Stimulated activated CD8-positive, alpha-beta memory T cell treated with anti-CD3 and anti-CD28 coated beads, Interleukin-4, amount 100 ng/mL, for 4 hours (primary cell): ENCODE measurements at regions not wholly inside any gene's neighbourhood (a gene's known extent, or its start where the extent isn't known, plus 50 kb on each side); places are given as distances from the start of the nearest gene placed in this dataset.
"Not testable (repeated sequence)": the region's sequence is repeated elsewhere in the genome, so short reads cannot be mapped to it uniquely, and the experiment has no call there.

Source experiments
- DNase-seq, 2 donors: peaks; one replicate each; pipeline ENCODE4 v3.0.0-alpha.2; 2020; ENCODE audit warnings: low read depth in 2 of 2, low spot score in 1 of 2

DNA sequence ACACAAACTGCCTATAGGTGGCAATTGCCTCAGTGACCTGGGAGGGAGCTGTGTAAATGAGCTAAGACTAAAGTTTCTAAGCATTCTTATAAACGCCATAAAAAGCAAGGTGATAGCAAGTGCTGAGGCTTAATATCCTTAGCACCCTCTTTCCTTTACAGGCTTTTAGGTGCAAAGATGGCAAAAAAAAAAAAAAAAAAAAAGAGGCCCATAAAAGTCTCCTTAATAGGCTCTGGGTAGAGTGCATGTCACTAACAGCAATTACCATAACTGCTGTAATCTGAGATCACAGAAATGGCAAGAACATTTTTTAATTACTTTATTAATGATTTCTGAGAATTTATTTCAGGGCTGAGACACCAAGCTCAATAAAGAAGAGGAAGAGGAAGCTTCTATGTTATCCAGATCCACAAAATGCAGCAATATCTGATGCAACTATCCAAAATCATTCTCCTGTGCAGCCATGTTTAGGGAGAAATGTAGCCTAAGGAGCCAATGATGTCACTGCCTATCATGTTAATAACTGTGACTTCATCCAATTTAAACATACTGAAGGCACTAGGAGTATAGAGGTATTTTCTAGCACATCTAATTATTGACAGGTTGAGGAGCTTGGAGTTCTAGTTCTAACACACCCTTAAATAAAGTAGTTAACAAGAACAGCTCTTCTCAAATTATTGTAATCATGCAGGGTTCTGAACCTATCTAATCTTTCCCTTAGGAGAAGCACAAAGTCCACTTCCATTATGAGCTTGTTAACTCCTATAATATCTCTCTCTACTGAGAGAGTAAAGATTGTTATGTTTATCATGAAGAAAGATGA is 804.3 kb upstream of the ACVR2A start:
- DNase-seq = no peak

- no peak for DNase-seq
Observed at GRCh38 chr2:147037048-147037447, 807.8 kb upstream of the ACVR2A start.

DNA sequence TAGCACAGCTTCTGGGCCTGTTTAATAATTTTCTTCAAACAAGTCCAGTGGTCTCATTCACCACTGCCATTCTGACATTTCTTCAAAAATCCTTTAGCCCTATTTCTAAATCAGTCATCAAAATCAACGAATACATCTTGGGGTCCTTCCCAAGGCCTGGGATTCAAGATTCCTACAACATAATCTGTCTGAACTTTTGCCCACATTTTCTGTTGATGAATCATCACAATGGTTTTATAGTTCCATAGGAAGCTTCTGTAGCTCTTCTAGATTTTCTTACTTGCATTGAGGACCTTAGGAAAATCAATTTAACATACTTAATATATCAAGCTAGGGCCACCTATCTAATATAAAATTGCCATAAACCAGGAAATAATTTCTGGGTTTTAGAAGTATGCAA is 811.8 kb upstream of the ACVR2A start:
- no peak for DNase-seq

DNA sequence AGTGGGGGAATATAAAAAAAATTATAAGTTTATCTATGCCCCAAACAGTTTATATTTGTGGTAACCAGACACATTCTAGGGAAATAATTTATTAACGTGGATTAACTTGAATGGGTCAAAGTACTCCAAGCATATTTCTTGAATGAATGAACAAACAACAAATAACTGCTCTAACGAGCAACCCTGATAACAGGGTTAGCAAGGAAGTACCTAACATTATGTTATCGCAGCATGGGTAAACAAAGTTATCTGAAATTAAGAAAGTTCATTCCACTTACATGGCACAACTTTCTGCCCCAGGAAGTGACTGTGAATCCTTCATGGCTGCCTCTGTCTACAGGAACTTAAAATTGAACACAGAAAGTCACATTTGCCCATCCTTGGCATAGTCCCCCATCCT is 812.9 kb upstream of the ACVR2A start:
- DNase-seq = no peak

- no peak for DNase-seq
Observed at GRCh38 chr2:147030966-147031720, 813.7 kb upstream of the ACVR2A start.

DNA sequence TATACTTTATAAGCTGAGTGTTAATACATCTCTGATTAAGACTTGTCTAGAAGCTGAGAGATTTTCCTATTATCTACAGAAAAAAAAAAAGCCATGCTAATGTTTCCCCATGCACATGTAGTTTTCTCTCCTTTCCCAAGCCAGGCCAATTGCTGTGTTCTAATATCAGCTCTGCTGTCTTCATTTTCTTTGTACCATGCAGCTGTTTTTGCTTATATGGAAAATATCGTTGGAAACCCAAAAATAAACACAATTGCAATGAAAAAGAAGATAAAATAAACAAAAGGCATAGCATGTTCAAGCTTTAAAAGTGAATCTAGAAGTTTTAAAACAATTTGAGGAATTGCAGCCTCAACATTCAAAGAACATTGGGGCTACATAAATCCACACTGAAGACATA is 817.4 kb upstream of the ACVR2A start:
- no peak for DNase-seq

DNA sequence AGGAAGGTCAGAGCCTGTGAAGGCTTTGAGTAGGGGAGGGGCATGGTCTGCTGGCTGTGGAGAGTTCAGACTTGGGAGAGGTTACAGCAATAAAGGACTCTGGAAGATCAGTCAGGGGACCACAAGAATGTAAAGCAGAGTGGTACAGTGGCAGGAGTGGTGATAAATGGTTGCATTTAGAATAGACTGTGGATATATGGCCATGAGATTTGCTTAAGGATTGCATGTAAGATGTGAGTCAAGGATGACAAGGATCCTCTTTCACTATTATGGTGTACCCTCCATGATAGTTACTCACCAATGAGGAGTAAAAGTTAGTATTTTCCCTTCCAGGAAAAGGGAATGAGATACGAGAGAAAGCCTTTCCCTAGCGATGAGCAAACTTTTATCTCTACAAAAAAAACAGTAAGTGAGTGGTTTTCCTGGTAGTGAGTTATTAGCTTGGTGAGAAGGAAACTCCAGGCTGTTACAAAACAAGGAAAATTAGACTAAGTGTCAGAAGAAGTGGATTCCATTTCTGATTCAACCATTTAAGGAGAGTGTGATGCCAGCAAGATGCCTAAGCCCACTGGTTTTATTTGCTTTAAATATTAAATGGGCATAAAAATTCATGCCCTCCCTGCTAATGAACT is 818.0 kb upstream of the ACVR2A start:
- DNase-seq = no peak

GRCh38 chr2:147025646-147026585 is 818.9 kb upstream of the ACVR2A start:
- DNase-seq = no peak

DNA sequence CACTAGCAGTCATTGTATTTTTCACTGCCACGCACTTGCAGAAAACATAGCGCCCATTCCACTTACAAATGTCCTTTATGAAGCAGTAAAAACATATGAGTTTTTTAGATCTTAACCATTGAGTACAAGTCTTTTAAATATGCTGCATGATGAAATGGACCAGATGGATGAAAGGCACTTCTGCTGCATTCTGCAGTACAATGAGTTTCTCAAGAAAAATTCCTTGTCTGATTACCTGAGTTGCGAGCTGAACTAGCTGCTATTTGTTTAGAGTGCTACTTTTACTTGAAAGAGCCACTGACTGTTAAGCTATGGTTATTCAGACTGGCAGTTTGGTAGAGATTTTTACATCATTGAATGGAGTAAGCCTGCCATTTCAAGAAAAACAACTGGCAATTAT is 825.5 kb upstream of the ACVR2A start:
- no peak for DNase-seq

- DNase-seq = no peak
Observed at GRCh38 chr2:147017951-147018645, 826.7 kb upstream of the ACVR2A start.

- DNase-seq = no peak
Observed at GRCh38 chr2:147016181-147016580, 828.6 kb upstream of the ACVR2A start.

GRCh38 chr2:147015591-147015990 is 829.2 kb upstream of the ACVR2A start:
- no peak for DNase-seq

DNA sequence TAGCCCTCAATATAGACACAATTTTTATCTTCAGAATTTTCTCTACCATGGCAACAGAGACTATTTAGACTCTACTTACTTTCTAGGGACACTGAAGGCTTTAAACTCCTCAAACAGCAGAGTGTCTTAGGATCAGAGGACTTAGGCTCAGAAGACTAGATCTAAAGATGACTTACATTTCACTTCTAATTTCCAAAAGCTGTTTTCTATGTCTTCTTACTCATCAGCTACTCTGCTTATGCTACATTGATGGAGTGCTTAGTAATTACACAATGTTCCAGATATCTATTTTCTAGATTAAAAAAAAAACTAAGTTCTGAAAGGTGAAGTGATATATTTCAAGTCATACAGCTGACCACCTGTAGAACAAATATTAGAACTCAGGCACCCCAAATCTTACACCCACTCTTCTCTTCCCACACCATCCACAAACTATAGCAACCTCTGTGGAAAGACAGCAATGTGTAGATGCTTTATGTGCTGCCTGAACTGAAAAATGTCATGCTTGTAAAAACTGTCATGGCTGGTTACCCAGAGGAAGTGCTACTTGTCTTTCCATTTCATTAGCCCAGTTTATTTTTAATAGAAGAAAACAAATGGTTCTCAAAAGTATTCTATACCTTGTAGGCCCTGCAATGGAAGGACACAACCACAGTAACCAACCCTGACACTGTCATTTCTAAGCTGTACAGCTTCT is 831.0 kb upstream of the ACVR2A start:
- DNase-seq = no peak

DNA sequence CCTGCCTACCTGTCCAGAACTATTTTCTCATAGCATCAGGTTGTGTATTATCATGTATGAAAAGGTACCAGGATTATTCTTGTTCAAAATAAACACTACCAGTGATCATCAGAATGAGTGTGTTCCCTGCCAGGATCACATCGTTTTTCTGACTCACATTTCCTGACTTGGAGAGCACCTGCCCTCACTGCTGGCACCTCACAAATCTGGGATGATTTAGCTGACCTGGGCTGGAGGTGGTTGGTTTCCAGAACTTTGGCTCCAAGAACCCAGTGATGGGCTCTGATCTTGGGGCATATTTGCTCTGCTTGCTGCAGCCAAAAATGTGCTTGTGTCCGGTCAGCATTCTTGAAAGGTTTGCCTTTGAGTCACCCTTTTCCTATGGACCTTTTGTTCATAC is 836.3 kb upstream of the ACVR2A start:
- DNase-seq = no peak

DNA sequence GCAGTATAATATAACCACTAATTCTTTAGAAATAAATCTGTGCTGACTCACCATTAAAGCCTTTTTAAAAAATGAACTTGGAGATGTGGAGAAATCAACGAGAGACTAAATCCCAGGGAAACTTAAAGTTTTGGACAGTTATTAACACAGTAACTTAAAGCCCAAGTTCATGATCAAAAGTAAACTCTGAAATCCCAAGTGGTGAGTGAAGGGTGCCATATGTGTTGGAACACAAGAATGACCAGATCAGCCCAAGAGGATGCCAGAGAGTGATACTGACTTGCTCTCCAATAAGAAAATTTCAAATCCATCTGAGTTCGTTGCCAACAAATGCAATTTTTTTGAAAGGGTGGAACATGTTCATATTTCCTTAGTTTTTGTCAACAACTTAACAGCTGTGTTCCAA is 838.1 kb upstream of the ACVR2A start:
- no peak for DNase-seq

GRCh38 chr2:147003081-147003480 is 841.7 kb upstream of the ACVR2A start:
- DNase-seq = no peak

- no peak for DNase-seq
Observed at GRCh38 chr2:147002256-147002655, 842.6 kb upstream of the ACVR2A start.

DNA sequence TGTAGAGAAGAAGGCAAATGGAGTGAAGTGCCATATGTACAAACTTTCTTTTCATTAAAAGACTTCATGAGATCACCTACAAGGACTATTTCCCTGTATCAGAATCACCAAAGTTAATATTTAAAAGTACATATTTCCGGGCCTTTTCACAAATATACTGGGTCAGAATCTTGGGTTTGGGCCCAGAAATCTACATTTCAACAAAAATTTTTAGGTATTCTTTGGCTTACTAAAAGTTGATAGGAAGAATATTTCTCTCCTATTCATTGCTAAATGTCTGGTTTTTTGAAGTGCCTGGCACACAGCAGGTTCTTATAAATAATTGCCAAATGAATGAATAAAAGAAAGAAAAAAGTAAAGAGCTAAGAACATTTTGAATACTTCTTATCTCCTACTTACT is 843.8 kb upstream of the ACVR2A start:
- no peak for DNase-seq

DNA sequence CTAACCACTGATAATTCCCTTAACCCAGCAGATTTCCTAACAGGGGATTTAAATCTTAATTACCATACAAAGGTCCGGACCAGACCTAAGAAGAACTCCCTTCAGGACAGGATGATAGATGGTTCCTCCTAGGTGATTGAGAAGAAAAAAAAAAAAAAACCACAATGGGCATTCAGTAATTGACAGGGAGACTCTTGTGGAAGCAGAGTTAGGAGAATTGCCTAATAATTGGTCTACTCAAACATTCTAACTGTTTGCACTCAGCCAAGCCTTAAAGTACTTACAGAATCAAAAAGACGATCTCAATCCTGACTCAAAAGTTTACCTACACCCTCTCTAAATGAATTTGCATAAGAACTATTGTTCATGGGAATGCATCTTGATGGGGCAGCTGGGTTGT is 844.7 kb upstream of the ACVR2A start:
- DNase-seq = not testable (repeated sequence)

GRCh38 chr2:146997945-146998344 is 846.9 kb upstream of the ACVR2A start:
- DNase-seq = no peak
